H1 (cell line): ENCODE measurements at regions not wholly inside any gene's neighbourhood (a gene's known extent, or its start where the extent isn't known, plus 50 kb on each side); places are given as distances from the start of the nearest gene placed in this dataset.

Experiments
- CTCF ChIA-PET: fragments of 300-600 bp; sonication (Branson Sonifier 250); formaldehyde crosslinking; loops from one replicate; lab custom pipeline; 2021; ENCODE audit not compliant: partially characterized antibody; lab: Charles Lee
- POLR2A ChIA-PET: fragments of 300-600 bp; sonication (Branson Sonifier 250); formaldehyde crosslinking; loops from one replicate; lab custom pipeline; 2021; ENCODE audit warnings: inconsistent platforms; ENCODE audit not compliant: partially characterized antibody; lab: Charles Lee
- DNase-seq, 2 experiments: peaks; one replicate each; pipeline versions ENCODE4 v3.0.0 to v3.0.0-alpha.2; 2010 to 2022; ENCODE audit warnings: low spot score in 2 of 2, low read depth in 1 of 2, mixed read lengths in 1 of 2
- FAIRE-seq: peaks from 2 replicates; lab custom pipeline; 2011; peaks lifted over from hg19 to GRCh38; lab: Jason Lieb, UNC
- H2AFZ ChIP-seq: 2 replicates; pipeline ENCODE4 v1.8.1; 2012; ENCODE audit warnings: low read length, inconsistent platforms
- H2AK5ac ChIP-seq: 2 replicates; pipeline ENCODE4 v1.6.1; 2013; ENCODE audit warnings: low read depth, low read length
- H2BK120ac ChIP-seq: replicated peaks from 2 replicates; pipeline ENCODE3; 2013; ENCODE audit warnings: low read depth, low read length, inconsistent platforms
- H2BK12ac ChIP-seq: 2 replicates; pipeline ENCODE4 v1.6.1; 2013; ENCODE audit warnings: low read depth, low read length
- H2BK15ac ChIP-seq: 2 replicates; pipeline ENCODE4 v1.6.1; 2013; ENCODE audit warnings: low read length
- H2BK20ac ChIP-seq: 2 replicates; pipeline ENCODE4 v1.6.1; 2013; ENCODE audit warnings: low read length
- H2BK5ac ChIP-seq: 2 replicates; pipeline ENCODE4 v1.6.1; 2013; ENCODE audit warnings: low read depth, low read length
- H3K14ac ChIP-seq: 2 replicates; pipeline ENCODE4 v1.6.1; 2013; ENCODE audit warnings: inconsistent platforms; ENCODE audit not compliant: insufficient read length
- H3K18ac ChIP-seq: 2 replicates; pipeline ENCODE4 v1.6.1; 2013; ENCODE audit warnings: low read length; ENCODE audit errors: extremely low read depth
- H3K23ac ChIP-seq: 2 replicates; pipeline ENCODE4 v1.6.1; 2013; ENCODE audit warnings: inconsistent platforms; ENCODE audit not compliant: insufficient read length
- H3K23me2 ChIP-seq: 2 replicates; pipeline ENCODE4 v1.6.1; 2013; ENCODE audit warnings: low read depth, low read length
- H3K27ac ChIP-seq: 2 replicates; pipeline ENCODE4 v1.6.1; 2011; ENCODE audit warnings: low read depth, low read length, inconsistent platforms
- H3K27me3 ChIP-seq, 4 experiments: replicated peaks in 1 of 4; 1 replicate in 1 of 4; 2 replicates in 3 of 4; pipeline versions ENCODE4 v1.6.1 to v1.8.1; 2011 to 2013; ENCODE audit warnings: low read length in 3 of 4, mild to moderate bottlenecking in 3 of 4, inconsistent platforms in 2 of 4, mixed read lengths in 2 of 4, moderate library complexity in 1 of 4; ENCODE audit not compliant: control insufficient read depth in 3 of 4, insufficient read depth in 3 of 4; ENCODE audit errors: extremely low read depth in 1 of 4
- H3K36me3 ChIP-seq, 4 experiments: 2 replicates each; pipeline versions ENCODE4 v1.6.1 to v1.8.1; 2011 to 2013; ENCODE audit warnings: mild to moderate bottlenecking in 4 of 4, low read length in 3 of 4, moderate library complexity in 2 of 4, control low read depth in 1 of 4, inconsistent platforms in 1 of 4; ENCODE audit not compliant: insufficient read depth in 4 of 4, control insufficient read depth in 2 of 4
- H3K4ac ChIP-seq: replicated peaks from 2 replicates; pipeline ENCODE3; 2013; ENCODE audit warnings: low read length, low read depth, mixed read lengths, inconsistent platforms; ENCODE audit not compliant: insufficient read length
- H3K4me1 ChIP-seq, 4 experiments: replicated peaks in 1 of 4; 1 replicate in 1 of 4; 2 replicates in 3 of 4; pipeline versions ENCODE4 v1.6.1 to v1.8.1; 2011 to 2013; ENCODE audit warnings: low read length in 3 of 4, inconsistent platforms in 2 of 4, mixed read lengths in 1 of 4; ENCODE audit not compliant: insufficient read depth in 4 of 4, control insufficient read depth in 3 of 4
- H3K4me2 ChIP-seq, 2 experiments: 2 replicates each; pipeline versions ENCODE4 v1.6.1 to v1.8.1; 2011 to 2013; ENCODE audit warnings: low read depth in 2 of 2, low read length in 2 of 2, control low read depth in 1 of 2, inconsistent platforms in 1 of 2, mild to moderate bottlenecking in 1 of 2; ENCODE audit not compliant: insufficient read depth in 1 of 2
- H3K4me3 ChIP-seq, 4 experiments: fragments of 200-600, 300-600 bp in 1 of 4; sonication (generic), shearing (Covaris generic), sonication (Bioruptor Twin) in 1 of 4; 2 replicates each; pipeline versions ENCODE4 v1.5.1 to v1.8.1; 2011 to 2016; ENCODE audit warnings: low read length in 4 of 4, low read depth in 3 of 4, control low read depth in 2 of 4, inconsistent platforms in 2 of 4, mild to moderate bottlenecking in 2 of 4, mixed read lengths in 1 of 4, moderate library complexity in 1 of 4; ENCODE audit not compliant: insufficient read depth in 2 of 4; ENCODE audit errors: extremely low read depth in 1 of 4
- H3K56ac ChIP-seq: replicated peaks from 2 replicates; pipeline ENCODE3; 2013; ENCODE audit warnings: low read depth, mild to moderate bottlenecking, mixed read lengths, low read length, inconsistent platforms; ENCODE audit not compliant: insufficient read length
- H3K79me1 ChIP-seq: 2 replicates; pipeline ENCODE4 v1.6.1; 2013; ENCODE audit warnings: low read depth, low read length, control low read depth
- H3K79me2 ChIP-seq, 2 experiments: 2 replicates each; pipeline versions ENCODE4 v1.6.1 to v1.8.1; 2012 to 2013; ENCODE audit warnings: low read length in 2 of 2, mild to moderate bottlenecking in 2 of 2, inconsistent platforms in 1 of 2; ENCODE audit not compliant: insufficient read depth in 2 of 2, control insufficient read depth in 1 of 2
- H3K9ac ChIP-seq, 4 experiments: replicated peaks in 1 of 4; 1 replicate in 1 of 4; 2 replicates in 3 of 4; pipeline versions ENCODE4 v1.6.1 to v1.8.1; 2011 to 2013; ENCODE audit warnings: low read depth in 3 of 4, low read length in 3 of 4, control low read depth in 2 of 4, mild to moderate bottlenecking in 2 of 4, moderate library complexity in 2 of 4, inconsistent platforms in 1 of 4; ENCODE audit errors: extremely low read depth in 1 of 4
- H3K9me3 ChIP-seq, 2 experiments: 2 replicates each; pipeline versions ENCODE4 v1.6.1 to v1.8.1; 2012 to 2013; ENCODE audit warnings: mild to moderate bottlenecking in 2 of 2, moderate library complexity in 2 of 2, control low read depth in 1 of 2, inconsistent platforms in 1 of 2, low read depth in 1 of 2, low read length in 1 of 2, mixed read lengths in 1 of 2; ENCODE audit not compliant: insufficient read depth in 2 of 2
- H4K20me1 ChIP-seq, 2 experiments: replicated peaks in 1 of 2; 2 replicates each; pipeline versions ENCODE3 to v1.8.1; 2011 to 2013; ENCODE audit warnings: inconsistent platforms in 2 of 2, low read length in 2 of 2, mild to moderate bottlenecking in 1 of 2; ENCODE audit not compliant: insufficient read depth in 2 of 2, control insufficient read depth in 1 of 2
- H4K5ac ChIP-seq: 2 replicates; pipeline ENCODE4 v1.6.1; 2013; ENCODE audit warnings: low read length, low read depth, mixed read lengths, inconsistent platforms; ENCODE audit not compliant: insufficient read length
- H4K8ac ChIP-seq: 2 replicates; pipeline ENCODE4 v1.8.0; 2013; ENCODE audit warnings: mild to moderate bottlenecking, moderate library complexity, low read length, inconsistent platforms; ENCODE audit not compliant: insufficient read depth; ENCODE audit errors: extremely low read depth
- H4K91ac ChIP-seq: replicated peaks from 2 replicates; pipeline ENCODE3; 2013; ENCODE audit warnings: low read length, mixed read lengths, inconsistent platforms; ENCODE audit not compliant: insufficient read length
- SRF ChIP-seq: IDR thresholded peaks from 2 replicates; pipeline ENCODE4 v1.6.1; 2011; ENCODE audit warnings: mild to moderate bottlenecking, low read depth, low read length, moderate library complexity
- WGBS, 2 experiments: shearing (Covaris generic) in 1 of 2; methylation state at CpG; one replicate each; pipeline versions ENCODE4 v1.1.6 to v1.1.7; 2013 to 2015; ENCODE audit warnings: low lambda C conversion rate in 2 of 2, mixed read lengths in 2 of 2, inconsistent platforms in 1 of 2, low coverage in 1 of 2, missing lambda C conversion rate in 1 of 2; ENCODE audit not compliant: insufficient replicate concordance in 2 of 2, insufficient coverage in 1 of 2, insufficient read length in 1 of 2; ENCODE audit errors: extremely low coverage in 1 of 2, missing lambda C conversion rate in 1 of 2; 5-methylcytosine and 5-hydroxymethylcytosine counted together

- Histone ChIP-seq H3K79me1 (no peaks in the 10 kb centered on the region), H2BK15ac (no peak overlapping the region), H3K4me1 (no peaks in the 10 kb centered on the region), H3K14ac (no peak overlapping the region), H4K5ac (no peak overlapping the region), H3K27ac (no peak overlapping the region), H3K9ac (no peak overlapping the region), H3K56ac (no peak overlapping the region), H3K4me3 (no peak overlapping the region), H4K8ac (no peak overlapping the region), H4K20me1 (no peaks in the 10 kb centered on the region), H3K79me2 (no peaks in the 10 kb centered on the region), H2BK20ac (no peak overlapping the region), H3K4me2 (no peak overlapping the region), H4K91ac (no peak overlapping the region), H2AK5ac (no peak overlapping the region), H3K18ac (no peak overlapping the region), H3K9me3 (peaks cover 37 to 43% of the 10 kb centered on the region in 2 experiments), H2BK12ac (no peak overlapping the region), H3K23ac (no peak overlapping the region), H3K4ac (no peak overlapping the region), H3K27me3 (peaks cover 0 to 2% (median 1%) of the 10 kb centered on the region in 4 experiments; a peak in 2 of 7 replicates), H2BK120ac (no peak overlapping the region), H3K23me2 (no peaks in the 10 kb centered on the region), H2BK5ac (no peak overlapping the region), H2AFZ (no peak overlapping the region), H3K36me3 (no peaks in the 10 kb centered on the region)
- DNase-seq, result no peak
- POLR2A ChIA-PET, result interaction anchor here (0.7 kb wide), 1 partner anchor 295 kb away, joined by 3 read pairs; no protein-coding TSS in a partner anchor
- 82% methylated on average over 3 of the region's 3 CpGs; no CpG with 5 or more reads in 1 of the 2 experiments for WGBS, 2 experiments
- no peak for FAIRE-seq
- CTCF ChIA-PET, result no interaction called here
- no peak for TF ChIP-seq SRF
Observed at GRCh38 chr22:22986640-22987039, 83.7 kb upstream of the GNAZ start.
